ENCODE measurements at regions not wholly inside any gene's neighbourhood (a gene's known extent, or its start where the extent isn't known, plus 50 kb on each side); places are given as distances from the start of the nearest gene placed in this dataset.

DNA sequence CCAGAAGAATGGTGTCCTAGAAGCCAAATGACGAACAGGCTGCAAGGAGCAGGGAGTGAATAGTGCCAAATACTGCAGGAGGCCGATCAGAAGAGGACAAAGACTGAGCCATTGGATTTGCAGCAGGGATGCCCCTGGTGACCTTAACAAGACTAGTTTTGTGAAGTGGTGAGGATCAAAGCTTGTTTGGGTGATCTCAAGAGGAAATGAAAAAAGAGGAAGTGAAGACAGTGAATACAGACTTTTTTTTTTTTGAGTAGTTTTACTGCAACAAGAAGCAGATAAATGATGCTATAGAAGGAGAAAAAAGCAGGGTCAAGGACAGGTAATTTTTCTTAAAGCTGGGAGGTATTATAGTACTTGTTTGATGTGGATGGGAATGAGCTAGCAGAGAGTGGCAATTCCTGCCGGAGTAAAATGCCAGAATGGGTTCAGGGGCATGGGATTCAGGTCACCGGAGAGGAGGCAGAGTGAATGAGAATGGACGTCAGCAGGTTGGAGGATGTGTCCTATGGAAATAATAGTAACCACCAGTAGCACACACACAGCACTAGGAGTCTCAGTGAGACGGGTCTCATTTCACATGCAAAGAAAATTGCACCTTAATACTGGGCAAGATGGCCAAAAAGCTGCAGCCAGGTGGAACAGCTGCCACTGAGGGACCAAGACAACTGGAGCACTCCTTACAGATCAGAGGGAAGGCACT lies 345.8 kb upstream of the CCDC196 start:
- H3K36me3 Mint-ChIP-seq = peaks cover 2% of the 10 kb centered on the region
- no peak for DNase-seq (ENCODE audit: low spot score in 2 of 2, unreplicated experiment in 2 of 2)
- no peak overlapping the region for H3K27ac Mint-ChIP-seq
- TF ChIP-seq, protein P1, sequence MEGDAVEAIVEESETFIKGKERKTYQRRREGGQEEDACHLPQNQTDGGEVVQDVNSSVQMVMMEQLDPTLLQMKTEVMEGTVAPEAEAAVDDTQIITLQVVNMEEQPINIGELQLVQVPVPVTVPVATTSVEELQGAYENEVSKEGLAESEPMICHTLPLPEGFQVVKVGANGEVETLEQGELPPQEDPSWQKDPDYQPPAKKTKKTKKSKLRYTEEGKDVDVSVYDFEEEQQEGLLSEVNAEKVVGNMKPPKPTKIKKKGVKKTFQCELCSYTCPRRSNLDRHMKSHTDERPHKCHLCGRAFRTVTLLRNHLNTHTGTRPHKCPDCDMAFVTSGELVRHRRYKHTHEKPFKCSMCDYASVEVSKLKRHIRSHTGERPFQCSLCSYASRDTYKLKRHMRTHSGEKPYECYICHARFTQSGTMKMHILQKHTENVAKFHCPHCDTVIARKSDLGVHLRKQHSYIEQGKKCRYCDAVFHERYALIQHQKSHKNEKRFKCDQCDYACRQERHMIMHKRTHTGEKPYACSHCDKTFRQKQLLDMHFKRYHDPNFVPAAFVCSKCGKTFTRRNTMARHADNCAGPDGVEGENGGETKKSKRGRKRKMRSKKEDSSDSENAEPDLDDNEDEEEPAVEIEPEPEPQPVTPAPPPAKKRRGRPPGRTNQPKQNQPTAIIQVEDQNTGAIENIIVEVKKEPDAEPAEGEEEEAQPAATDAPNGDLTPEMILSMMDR (IDR thresholded peaks at IDR 0.05; ENCODE audit: unreplicated experiment) = no peak
- peaks cover 7% of the 10 kb centered on the region for H3K9me3 Mint-ChIP-seq
- H3K4me3 Mint-ChIP-seq = no peak overlapping the region
- H3K4me1 Mint-ChIP-seq = peaks cover 11% of the 10 kb centered on the region
- peaks cover 2% of the 10 kb centered on the region for H3K27me3 Mint-ChIP-seq (ENCODE audit: low read depth)

DNA sequence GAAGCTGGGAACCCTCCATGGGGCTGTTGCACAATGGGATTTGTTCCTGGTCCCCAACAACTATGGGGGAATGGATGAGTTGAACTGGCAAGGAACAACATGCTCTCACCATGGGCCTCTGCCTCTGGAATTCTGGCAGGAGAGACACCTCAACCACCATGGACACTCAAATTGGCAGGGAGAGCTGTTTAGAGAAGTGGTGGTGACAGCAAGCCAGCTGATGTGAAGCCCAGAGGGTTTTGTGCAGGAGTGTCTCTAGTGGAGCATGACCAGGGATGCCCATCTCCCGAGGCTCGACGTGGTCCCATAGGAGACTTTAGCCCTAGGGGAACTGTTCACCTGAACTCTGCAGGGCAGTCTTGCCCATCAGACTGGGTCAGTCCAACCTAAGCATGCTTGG lies 345.2 kb upstream of the CCDC196 start:
- peaks cover 2% of the 10 kb centered on the region for H3K36me3 Mint-ChIP-seq
- H3K4me3 Mint-ChIP-seq = no peak overlapping the region
- no peak for DNase-seq (ENCODE audit: low spot score in 2 of 2, unreplicated experiment in 2 of 2)
- H3K9me3 Mint-ChIP-seq = peaks cover 7% of the 10 kb centered on the region
- H3K4me1 Mint-ChIP-seq = peaks cover 6% of the 10 kb centered on the region
- H3K27ac Mint-ChIP-seq = no peak overlapping the region
- TF ChIP-seq, protein P1 (IDR thresholded peaks at IDR 0.05; ENCODE audit: unreplicated experiment) = no peak
- H3K27me3 Mint-ChIP-seq (ENCODE audit: low read depth) = peaks cover 2% of the 10 kb centered on the region

DNA sequence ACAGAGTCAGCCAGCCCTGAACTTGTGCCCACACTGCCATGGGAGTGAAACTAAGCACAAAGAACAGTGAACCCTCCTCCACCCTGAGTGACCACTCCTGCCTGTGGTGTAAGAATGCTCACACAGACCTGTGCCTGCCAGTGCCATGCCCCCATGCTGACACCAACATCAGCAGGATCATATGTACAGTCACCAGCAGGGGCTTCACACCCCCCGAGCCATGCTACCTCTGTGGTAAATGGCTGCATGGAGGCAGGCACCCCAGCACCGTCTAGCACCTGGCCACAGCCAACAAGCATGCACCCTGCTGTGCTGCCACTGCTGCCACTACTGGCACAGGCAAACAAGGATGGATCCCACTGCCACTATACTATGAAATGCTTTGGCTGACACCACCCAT lies 344.4 kb upstream of the CCDC196 start:
- Mint-ChIP-seq H3K27me3 (ENCODE audit: low read depth) (peaks cover 3% of the 10 kb centered on the region), H3K27ac (no peak overlapping the region), H3K36me3 (peaks cover 2% of the 10 kb centered on the region), H3K4me1 (peaks cover 2% of the 10 kb centered on the region), H3K9me3 (peaks cover 14% of the 10 kb centered on the region), H3K4me3 (no peak overlapping the region)
- DNase-seq (ENCODE audit: low spot score in 2 of 2, unreplicated experiment in 2 of 2) = no peak
- TF ChIP-seq, protein P1 (IDR thresholded peaks at IDR 0.05; ENCODE audit: unreplicated experiment) = no peak

DNA sequence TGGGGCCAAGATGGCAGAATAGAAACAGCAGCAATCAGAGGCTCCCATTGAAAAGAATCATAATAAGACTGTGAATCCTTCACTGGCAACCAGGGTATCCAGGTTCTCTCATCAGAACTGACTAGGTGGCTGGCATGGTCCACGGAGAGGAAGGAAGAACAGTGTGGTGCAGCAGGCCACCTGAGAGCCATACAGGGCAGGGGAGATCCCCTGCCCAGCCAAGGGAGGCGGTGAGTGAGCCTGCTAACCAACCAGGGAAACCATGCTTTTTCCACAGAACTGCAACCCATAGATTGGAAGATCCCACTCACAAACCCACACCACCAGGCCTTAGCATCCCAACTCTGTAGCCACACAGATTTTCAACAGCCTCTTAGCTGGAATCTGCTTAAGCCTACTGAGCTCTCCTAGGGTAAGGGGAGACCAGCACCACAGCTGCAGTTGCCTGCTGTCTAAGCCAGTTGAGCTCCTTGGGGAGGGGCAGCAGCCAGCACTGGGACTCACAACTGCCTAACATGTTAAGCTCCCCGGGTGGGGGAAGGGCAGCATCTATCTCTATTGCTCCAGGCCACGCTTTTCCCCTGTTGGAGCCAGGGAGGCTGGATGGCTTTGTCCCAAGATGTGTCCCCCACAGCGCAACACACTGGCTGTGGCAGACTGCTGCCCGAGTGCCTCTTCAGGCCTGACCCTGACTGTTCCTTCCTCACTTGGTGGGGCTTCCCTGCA lies 342.6 kb upstream of the CCDC196 start:
- peaks cover 28% of the 10 kb centered on the region for H3K9me3 Mint-ChIP-seq
- TF ChIP-seq, protein P1 (IDR thresholded peaks at IDR 0.05; ENCODE audit: unreplicated experiment) = no peak
- H3K36me3 Mint-ChIP-seq = peaks cover 2% of the 10 kb centered on the region
- peaks cover 5% of the 10 kb centered on the region for H3K27me3 Mint-ChIP-seq (ENCODE audit: low read depth)
- DNase-seq (ENCODE audit: low spot score in 2 of 2, unreplicated experiment in 2 of 2) = no peak
- H3K4me1 Mint-ChIP-seq = no peaks in the 10 kb centered on the region
- no peak overlapping the region for H3K27ac Mint-ChIP-seq
- no peak overlapping the region for H3K4me3 Mint-ChIP-seq

DNA sequence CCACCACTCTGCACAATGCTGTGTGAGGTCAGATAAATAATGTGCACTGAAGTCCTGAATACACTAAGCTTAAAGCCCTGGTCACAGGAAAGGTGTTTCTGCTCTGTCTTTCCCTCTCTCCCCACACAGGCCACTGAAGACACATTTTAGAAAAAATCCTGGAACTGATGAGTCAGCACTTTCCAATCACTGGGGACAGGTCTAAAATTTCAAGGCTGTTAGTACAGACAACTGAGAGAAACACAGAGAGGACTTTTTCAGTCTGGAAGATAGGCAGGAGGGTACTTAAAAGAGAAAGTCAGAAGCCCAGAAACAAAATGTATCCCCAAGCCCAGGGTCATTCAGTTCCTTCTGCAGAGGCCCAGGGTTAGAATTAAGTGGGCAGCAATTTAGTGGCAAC lies 333.9 kb upstream of the CCDC196 start:
- H3K36me3 Mint-ChIP-seq = no peaks in the 10 kb centered on the region
- no peak for DNase-seq (ENCODE audit: low spot score in 2 of 2, unreplicated experiment in 2 of 2)
- H3K27ac Mint-ChIP-seq = peak overlapping the region; percentile 64
- H3K4me3 Mint-ChIP-seq = no peak overlapping the region
- peaks cover 18% of the 10 kb centered on the region for H3K4me1 Mint-ChIP-seq
- no peaks in the 10 kb centered on the region for H3K27me3 Mint-ChIP-seq (ENCODE audit: low read depth)
- peaks cover 25% of the 10 kb centered on the region for H3K9me3 Mint-ChIP-seq
- TF ChIP-seq, protein P1 (IDR thresholded peaks at IDR 0.05; ENCODE audit: unreplicated experiment) = no peak
